CD4-positive, alpha-beta memory T cell (primary cell): ENCODE measurements at regions not wholly inside any gene's neighbourhood (a gene's known extent, or its start where the extent isn't known, plus 50 kb on each side); places are given as distances from the start of the nearest gene placed in this dataset.
"Not testable (repeated sequence)": the region's sequence is repeated elsewhere in the genome, so short reads cannot be mapped to it uniquely, and the experiment has no call there.

Source experiments
- CTCF ChIA-PET: fragments of 350-600 bp; sonication (Branson Sonifier 250); formaldehyde crosslinking; loops from one replicate; lab custom pipeline; 2021; ENCODE audit warnings: inconsistent platforms; ENCODE audit not compliant: partially characterized antibody; lab: Charles Lee
- POLR2A ChIA-PET: fragments of 350-600 bp; sonication (Branson Sonifier 250); formaldehyde crosslinking; loops from one replicate; lab custom pipeline; 2021; ENCODE audit not compliant: partially characterized antibody; lab: Charles Lee
- DNase-seq, 5 donors: peaks; one replicate each; pipeline versions ENCODE4 v3.0.0 to v3.0.0-alpha.2; 2020 to 2022; ENCODE audit warnings: mixed read lengths in 1 of 5
- H3K27ac ChIP-seq: one replicate; pipeline ENCODE4 v1.7.0; 2013; ENCODE audit warnings: low read depth, low read length
- H3K27me3 ChIP-seq: 2 replicates; pipeline ENCODE4 v1.7.0; 2013; ENCODE audit warnings: mild to moderate bottlenecking, low read length, moderate library complexity; ENCODE audit not compliant: insufficient read depth
- H3K36me3 ChIP-seq: 2 replicates; pipeline ENCODE4 v1.7.0; 2013; ENCODE audit warnings: mild to moderate bottlenecking, low read length, moderate library complexity; ENCODE audit not compliant: insufficient read depth
- H3K4me1 ChIP-seq: 2 replicates; pipeline ENCODE4 v1.7.0; 2013; ENCODE audit warnings: mild to moderate bottlenecking, low read length, moderate library complexity; ENCODE audit not compliant: insufficient read depth
- H3K4me3 ChIP-seq, 2 donors: one replicate each; pipeline ENCODE4 v1.7.0; 2013; ENCODE audit warnings: low read length in 2 of 2, mild to moderate bottlenecking in 1 of 2
- H3K9me3 ChIP-seq, 2 donors: one replicate each; pipeline ENCODE4 v1.7.0; 2013; ENCODE audit warnings: low read length in 2 of 2, control low read depth in 1 of 2; ENCODE audit not compliant: control insufficient read depth in 1 of 2
- H3K27ac Mint-ChIP-seq, 7 donors: one replicate each; pipeline ENCODE4 v1.8.0; 2020 to 2021; ENCODE audit warnings: mixed read lengths in 7 of 7, mild to moderate bottlenecking in 6 of 7, inconsistent platforms in 3 of 7, moderate library complexity in 3 of 7
- H3K27me3 Mint-ChIP-seq, 2 donors: one replicate each; pipeline ENCODE4 v1.8.0; 2020 to 2021; ENCODE audit warnings: mixed read lengths in 2 of 2
- H3K36me3 Mint-ChIP-seq, 2 donors: one replicate each; pipeline ENCODE4 v1.8.0; 2020 to 2021; ENCODE audit warnings: mixed read lengths in 2 of 2, inconsistent platforms in 1 of 2, mild to moderate bottlenecking in 1 of 2
- H3K4me1 Mint-ChIP-seq, 4 donors: one replicate each; pipeline ENCODE4 v1.8.0; 2020 to 2021; ENCODE audit warnings: mixed read lengths in 4 of 4, mild to moderate bottlenecking in 1 of 4
- H3K4me3 Mint-ChIP-seq, 8 donors: one replicate each; pipeline ENCODE4 v1.8.0; 2020 to 2021; ENCODE audit warnings: mixed read lengths in 8 of 8, mild to moderate bottlenecking in 7 of 8, moderate library complexity in 6 of 8, inconsistent platforms in 3 of 8
- H3K9me3 Mint-ChIP-seq, 8 donors: one replicate each; pipeline ENCODE4 v1.8.0; 2020 to 2021; ENCODE audit warnings: mixed read lengths in 8 of 8, mild to moderate bottlenecking in 5 of 8, inconsistent platforms in 3 of 8, moderate library complexity in 1 of 8
- intact Hi-C: fragments of 100-400 bp; cut with micrococcal nuclease; formaldehyde crosslinking; loops from one replicate; pipeline ENCODE4 v1.15.1; 2023

DNA sequence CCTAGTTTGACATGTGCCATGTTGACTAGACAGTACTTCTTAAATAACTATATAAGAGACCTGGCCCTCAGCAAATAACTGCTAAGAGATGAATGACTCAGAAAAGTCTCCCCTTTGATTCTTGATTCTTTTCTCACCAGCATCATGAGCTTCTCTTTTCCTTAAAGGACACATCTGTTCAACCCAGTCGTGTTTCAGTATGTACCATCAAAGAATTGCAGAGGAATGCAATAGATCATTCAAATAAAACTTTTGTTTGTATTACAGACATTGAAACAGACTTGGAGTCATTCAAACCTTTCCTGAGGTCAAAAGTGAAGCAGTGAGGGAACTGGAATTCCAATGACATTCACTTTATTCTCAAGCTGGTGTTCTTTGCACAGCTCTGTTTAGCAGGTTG is 598.3 kb upstream of the GHITM start:
- H3K27me3 Mint-ChIP-seq: no peaks in the 10 kb centered on the region
- H3K4me3 Mint-ChIP-seq: no peak overlapping the region
- H3K9me3 Mint-ChIP-seq: peaks cover 0 to 4% (median under 1%) of the 10 kb centered on the region in 8 donors
- H3K4me3 ChIP-seq: no peak overlapping the region
- no peaks in the 10 kb centered on the region for H3K27me3 ChIP-seq
- H3K36me3 ChIP-seq: no peaks in the 10 kb centered on the region
- no peaks in the 10 kb centered on the region for H3K4me1 ChIP-seq
- no peaks in the 10 kb centered on the region for H3K9me3 ChIP-seq
- ChIA-PET POLR2A (no interaction called here), CTCF (interaction anchor here (1.0 kb wide), 1 partner anchor 10 kb away, joined by 3 read pairs; no protein-coding TSS in a partner anchor)
- intact Hi-C loops: no loop called here
- H3K4me1 Mint-ChIP-seq: no peaks in the 10 kb centered on the region
- no peak for DNase-seq
- H3K27ac ChIP-seq: no peak overlapping the region
- H3K36me3 Mint-ChIP-seq: no peaks in the 10 kb centered on the region
- H3K27ac Mint-ChIP-seq: no peak overlapping the region

DNA sequence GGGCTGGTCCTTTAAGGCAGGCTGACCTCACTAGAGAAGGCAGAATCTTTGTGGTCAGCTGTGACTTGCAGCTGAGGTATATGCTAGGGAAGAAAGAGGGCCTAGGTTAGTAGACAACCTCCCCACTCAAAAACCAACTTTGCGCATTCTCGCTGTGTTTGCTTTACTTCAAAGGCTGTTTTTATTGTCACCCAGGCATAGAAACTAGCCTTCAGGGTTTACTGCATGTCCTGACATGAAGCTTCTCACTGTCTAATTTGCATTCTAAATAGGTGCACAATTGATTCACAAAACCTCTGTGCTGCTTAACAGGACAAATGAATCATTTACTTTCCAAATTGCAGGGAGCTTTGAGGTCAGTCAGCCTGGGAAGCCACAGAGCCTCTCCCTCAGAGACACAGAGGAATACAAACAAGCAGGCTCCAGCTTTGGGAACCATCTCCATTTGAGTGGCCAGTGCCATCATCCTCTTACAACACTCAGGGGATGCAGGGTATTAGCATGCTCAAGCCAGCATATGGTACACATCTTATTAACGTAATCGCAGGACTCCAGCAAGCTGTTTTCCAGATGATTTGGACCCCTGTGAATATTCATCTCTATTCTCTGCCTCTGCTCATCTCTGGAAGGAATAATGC is 596.4 kb upstream of the GHITM start:
- intact Hi-C loops: no loop called here
- no peak overlapping the region for H3K4me3 Mint-ChIP-seq
- H3K9me3 ChIP-seq: no peaks in the 10 kb centered on the region
- ChIA-PET POLR2A (no interaction called here), CTCF (no interaction called here)
- no peaks in the 10 kb centered on the region for H3K27me3 Mint-ChIP-seq
- H3K4me3 ChIP-seq: no peak overlapping the region
- H3K9me3 Mint-ChIP-seq: peaks cover 0 to 4% (median 0%) of the 10 kb centered on the region in 8 donors
- H3K4me1 Mint-ChIP-seq: no peaks in the 10 kb centered on the region
- H3K36me3 Mint-ChIP-seq: no peaks in the 10 kb centered on the region
- H3K27me3 ChIP-seq: no peaks in the 10 kb centered on the region
- DNase-seq: no peak
- no peaks in the 10 kb centered on the region for H3K4me1 ChIP-seq
- H3K27ac Mint-ChIP-seq: no peak overlapping the region
- no peak overlapping the region for H3K27ac ChIP-seq
- H3K36me3 ChIP-seq: no peaks in the 10 kb centered on the region

- H3K4me1 ChIP-seq: no peaks in the 10 kb centered on the region
- no peaks in the 10 kb centered on the region for H3K27me3 Mint-ChIP-seq
- intact Hi-C loops: no loop called here
- ChIA-PET POLR2A (no interaction called here), CTCF (no interaction called here)
- no peaks in the 10 kb centered on the region for H3K4me1 Mint-ChIP-seq
- no peaks in the 10 kb centered on the region for H3K9me3 ChIP-seq
- H3K36me3 Mint-ChIP-seq: no peaks in the 10 kb centered on the region
- H3K36me3 ChIP-seq: no peaks in the 10 kb centered on the region
- H3K27ac ChIP-seq: no peak overlapping the region
- H3K27ac Mint-ChIP-seq: no peak overlapping the region
- H3K9me3 Mint-ChIP-seq: peaks cover 0 to 4% (median 0%) of the 10 kb centered on the region in 8 donors
- DNase-seq: no peak
- no peak overlapping the region for H3K4me3 ChIP-seq
- H3K27me3 ChIP-seq: no peaks in the 10 kb centered on the region
- no peak overlapping the region for H3K4me3 Mint-ChIP-seq
These were observed 595.4 kb upstream of the GHITM start for GRCh38 chr10:83543691-83544462.

DNA sequence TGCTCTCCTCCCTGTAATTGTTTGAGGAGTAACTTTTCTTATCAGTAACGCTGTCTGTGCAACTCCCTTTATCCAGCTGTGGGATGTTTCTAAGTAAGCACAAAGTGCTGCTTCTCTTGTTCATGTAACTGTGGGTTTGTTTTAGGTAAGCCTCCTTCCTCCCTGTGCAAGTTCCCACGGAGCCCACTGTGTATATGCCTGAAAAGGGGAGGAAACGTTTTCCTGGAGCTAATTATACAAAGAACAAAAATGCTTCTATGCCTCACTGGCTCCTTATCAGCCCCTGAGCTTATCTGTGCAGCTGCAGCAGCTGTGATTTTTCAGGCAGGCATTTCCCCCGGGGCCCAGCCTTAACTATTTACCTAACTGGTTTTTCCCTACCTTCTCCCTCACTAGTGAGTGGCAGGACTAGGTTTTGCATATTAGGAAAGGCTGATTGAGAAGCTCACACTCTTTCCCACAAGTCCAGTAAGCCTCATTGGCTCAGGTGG is 593.4 kb upstream of the GHITM start:
- Histone ChIP-seq H3K27me3 (no peaks in the 10 kb centered on the region), H3K4me3 (no peak overlapping the region), H3K36me3 (no peaks in the 10 kb centered on the region), H3K27ac (no peak overlapping the region), H3K4me1 (no peaks in the 10 kb centered on the region), H3K9me3 (no peaks in the 10 kb centered on the region)
- DNase-seq: no peak
- no peaks in the 10 kb centered on the region for H3K4me1 Mint-ChIP-seq
- no peaks in the 10 kb centered on the region for H3K36me3 Mint-ChIP-seq
- H3K9me3 Mint-ChIP-seq: peaks cover 0 to 4% (median 0%) of the 10 kb centered on the region in 8 donors
- POLR2A ChIA-PET: no interaction called here
- no peaks in the 10 kb centered on the region for H3K27me3 Mint-ChIP-seq
- no peak overlapping the region for H3K4me3 Mint-ChIP-seq
- H3K27ac Mint-ChIP-seq: no peak overlapping the region
- intact Hi-C loops: no loop called here
- CTCF ChIA-PET: no interaction called here

- H3K4me1 ChIP-seq, intact Hi-C loops, CTCF ChIA-PET, H3K4me3 Mint-ChIP-seq, H3K27ac ChIP-seq, H3K27me3 Mint-ChIP-seq, H3K27ac Mint-ChIP-seq, H3K27me3 ChIP-seq, H3K9me3 Mint-ChIP-seq, H3K9me3 ChIP-seq, H3K4me1 Mint-ChIP-seq, H3K4me3 ChIP-seq, POLR2A ChIA-PET, H3K36me3 Mint-ChIP-seq, H3K36me3 ChIP-seq, DNase-seq: not testable (repeated sequence)
These were observed 588.1 kb upstream of the GHITM start for GRCh38 chr10:83551190-83551589.

- Mint-ChIP-seq H3K4me3 (no peak overlapping the region), H3K9me3 (peaks cover 0 to 8% (median 4%) of the 10 kb centered on the region in 8 donors), H3K4me1 (no peaks in the 10 kb centered on the region), H3K27ac (no peak overlapping the region), H3K36me3 (no peaks in the 10 kb centered on the region), H3K27me3 (peaks cover 0 to 3% of the 10 kb centered on the region in 2 donors)
- Histone ChIP-seq H3K36me3 (no peaks in the 10 kb centered on the region), H3K4me3 (no peak overlapping the region), H3K4me1 (no peaks in the 10 kb centered on the region), H3K9me3 (no peaks in the 10 kb centered on the region), H3K27ac (no peak overlapping the region), H3K27me3 (no peaks in the 10 kb centered on the region)
- DNase-seq: no peak
- ChIA-PET POLR2A (no interaction called here), CTCF (no interaction called here)
- intact Hi-C loops: no loop called here
These were observed 585.9 kb upstream of the GHITM start for GRCh38 chr10:83553366-83553765.

DNA sequence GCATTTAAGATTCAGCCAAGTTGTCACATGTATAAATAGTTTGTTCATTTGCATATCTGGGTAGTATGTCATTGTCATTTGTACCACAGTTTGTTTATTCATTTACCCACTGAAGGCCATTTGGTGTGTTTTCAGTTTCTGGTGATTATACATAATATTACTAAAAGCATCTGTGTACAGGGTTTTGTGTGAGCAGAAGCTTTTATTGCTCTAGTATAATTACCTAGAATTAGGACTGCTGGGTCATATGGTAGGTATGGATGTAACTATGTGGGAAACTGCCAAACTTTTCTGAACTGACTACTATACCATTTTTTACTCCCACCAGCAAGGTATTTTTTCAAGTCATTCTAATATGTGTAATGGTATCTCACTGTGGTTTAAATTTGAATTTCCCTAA is 584.0 kb upstream of the GHITM start:
- intact Hi-C loops: no loop called here
- no peaks in the 10 kb centered on the region for H3K36me3 Mint-ChIP-seq
- Histone ChIP-seq H3K27ac (no peak overlapping the region), H3K9me3 (no peaks in the 10 kb centered on the region), H3K27me3 (no peaks in the 10 kb centered on the region), H3K4me1 (no peaks in the 10 kb centered on the region), H3K4me3 (no peak overlapping the region), H3K36me3 (no peaks in the 10 kb centered on the region)
- ChIA-PET POLR2A (no interaction called here), CTCF (no interaction called here)
- H3K27ac Mint-ChIP-seq: no peak overlapping the region
- DNase-seq: no peak
- no peaks in the 10 kb centered on the region for H3K4me1 Mint-ChIP-seq
- no peak overlapping the region for H3K4me3 Mint-ChIP-seq
- H3K9me3 Mint-ChIP-seq: peaks cover 0 to 9% (median 3%) of the 10 kb centered on the region in 8 donors
- peaks cover 0 to 3% of the 10 kb centered on the region in 2 donors for H3K27me3 Mint-ChIP-seq
